Esophagus squamous epithelium (tissue), 5 donors: ENCODE measurements at regions not wholly inside any gene's neighbourhood (a gene's known extent, or its start where the extent isn't known, plus 50 kb on each side); places are given as distances from the start of the nearest gene placed in this dataset.

ENCODE experiments used
- DNase-seq: peaks from one replicate; lab custom pipeline; 2025; lab: John Stamatoyannopoulos, UW
- H3K27ac ChIP-seq, 4 donors: fragments of 200-600 bp; sonication (generic); one replicate each; pipeline ENCODE4 v1.5.1; 2016 to 2019; ENCODE audit warnings: mild to moderate bottlenecking in 1 of 4
- H3K27me3 ChIP-seq, 4 donors: fragments of 200-600 bp; sonication (generic); 1 replicate in 3 of 4; 2 replicates in 1 of 4; pipeline versions ENCODE4 v1.5.1 to v1.6.0; 2017 to 2021; ENCODE audit warnings: antibody characterized with exemption in 1 of 4
- H3K36me3 ChIP-seq, 3 donors: fragments of 200-600 bp; sonication (generic); one replicate each; pipeline ENCODE4 v1.5.1; 2016 to 2019
- H3K4me1 ChIP-seq, 3 donors: fragments of 200-600 bp; sonication (generic); one replicate each; pipeline ENCODE4 v1.5.1; 2017 to 2019
- H3K4me3 ChIP-seq, 4 donors: fragments of 200-600 bp; sonication (generic); 1 replicate in 3 of 4; 2 replicates in 1 of 4; pipeline ENCODE4 v1.5.1; 2016 to 2019; ENCODE audit warnings: mild to moderate bottlenecking in 2 of 4, moderate library complexity in 1 of 4
- H3K9me3 ChIP-seq, 3 donors: fragments of 200-600 bp; sonication (generic); one replicate each; pipeline ENCODE4 v1.5.1; 2016 to 2019
- CTCF ChIP-seq, 6 experiments: fragments of 450-650 bp in 4 of 6; fragments of 200-600 bp in 2 of 6; sonication (generic) in 2 of 6; IDR thresholded peaks; one replicate each; pipeline ENCODE4 v1.5.1; 2016 to 2019; ENCODE audit warnings: antibody characterized with exemption in 6 of 6, mild to moderate bottlenecking in 4 of 6, moderate library complexity in 4 of 6
- POLR2A ChIP-seq, 4 donors: fragments of 450-650 bp; IDR thresholded peaks; one replicate each; pipeline ENCODE4 v1.6.1; 2017; ENCODE audit warnings: antibody characterized with exemption in 4 of 4, mild to moderate bottlenecking in 4 of 4, moderate library complexity in 3 of 4
- WGBS, 2 donors: methylation state at CpG; one replicate each; pipeline ENCODE4 v1.1.5; 2018; 5-methylcytosine and 5-hydroxymethylcytosine counted together
- intact Hi-C: fragments of 100-400 bp; cut with DNase I; formaldehyde crosslinking; loops from one replicate; pipeline ENCODE4 v1.15.0; 2022
- donor health status: DM: yes; HTN: yes; CAD: no.

- Histone ChIP-seq H3K4me3 (no peak overlapping the region), H3K27ac (no peak overlapping the region), H3K36me3 (no peaks in the 10 kb centered on the region), H3K27me3 (no peaks in the 10 kb centered on the region), H3K4me1 (no peaks in the 10 kb centered on the region), H3K9me3 (no peaks in the 10 kb centered on the region)
- intact Hi-C loops, result no loop called here
- TF ChIP-seq CTCF (IDR thresholded peaks at IDR 0.05), result no peak
- TF ChIP-seq POLR2A (IDR thresholded peaks at IDR 0.05), result no peak
- no peak for DNase-seq
- WGBS, 2 donors, result 54 to 59% methylated on average over 7 of the region's 7 CpGs
Measured at GRCh38 chr16:73347500-73348375, 299.8 kb upstream of the ZFHX3 start.

- H3K4me1 ChIP-seq, result no peaks in the 10 kb centered on the region
- 73 to 79% methylated on average over 6 of the region's 6 CpGs for WGBS, 2 donors
- DNase-seq, result no peak
Measured at GRCh38 chr16:73339821-73340220, 291.9 kb upstream of the ZFHX3 start.

GRCh38 chr16:73337373-73338296 is 289.7 kb upstream of the ZFHX3 start:
- Histone ChIP-seq H3K4me3 (no peak overlapping the region), H3K36me3 (no peaks in the 10 kb centered on the region), H3K4me1 (no peaks in the 10 kb centered on the region), H3K27ac (no peak overlapping the region), H3K27me3 (no peaks in the 10 kb centered on the region), H3K9me3 (no peaks in the 10 kb centered on the region)
- no peak for TF ChIP-seq POLR2A (IDR thresholded peaks at IDR 0.05)
- WGBS, 2 donors, result 74 to 82% methylated on average over 11 of the region's 11 CpGs
- intact Hi-C loops, result no loop called here
- no peak for DNase-seq

More at GRCh38 chr16:73339821-73340220, 291.9 kb upstream of the ZFHX3 start:
- TF ChIP-seq POLR2A (IDR thresholded peaks at IDR 0.05) (no peak), CTCF (IDR thresholded peaks at IDR 0.05) (no peak)
- no peak overlapping the region for H3K4me3 ChIP-seq
- no peak overlapping the region for H3K27ac ChIP-seq
- H3K36me3 ChIP-seq, result no peaks in the 10 kb centered on the region
- H3K27me3 ChIP-seq, result no peaks in the 10 kb centered on the region
- intact Hi-C loops, result no loop called here
- no peaks in the 10 kb centered on the region for H3K9me3 ChIP-seq

GRCh38 chr16:73329358-73330286 is 281.7 kb upstream of the ZFHX3 start:
- 57 to 72% methylated on average over 16 of the region's 16 CpGs for WGBS, 2 donors
- no peaks in the 10 kb centered on the region for H3K27me3 ChIP-seq
- no peak for TF ChIP-seq CTCF (IDR thresholded peaks at IDR 0.05)
- TF ChIP-seq POLR2A (IDR thresholded peaks at IDR 0.05), result no peak
- intact Hi-C loops, result no loop called here
- H3K4me3 ChIP-seq, result no peak overlapping the region
- no peak overlapping the region for H3K27ac ChIP-seq
- no peaks in the 10 kb centered on the region for H3K36me3 ChIP-seq
- no peaks in the 10 kb centered on the region for H3K4me1 ChIP-seq
- no peak for DNase-seq
- no peaks in the 10 kb centered on the region for H3K9me3 ChIP-seq
